Endothelial cell of umbilical vein (primary cell): ENCODE measurements at regions not wholly inside any gene's neighbourhood (a gene's known extent, or its start where the extent isn't known, plus 50 kb on each side); places are given as distances from the start of the nearest gene placed in this dataset.

Experiments used
- BruUV-seq: library from RNA; stranded (reverse); fragments of 400-500 nt; replicated peaks from 2 replicates; lab custom pipeline; 2021; lab: Mats Ljungman, UMichigan
- CTCF ChIA-PET: fragments of 300-600, 350-600 bp; sonication (Branson Sonifier 250); formaldehyde crosslinking; loops from one replicate; lab custom pipeline; 2021; ENCODE audit warnings: antibody characterized with exemption, inconsistent platforms; lab: Charles Lee
- POLR2A ChIA-PET: fragments of 300-600, 350-600 bp; sonication (Branson Sonifier 250); formaldehyde crosslinking; loops from one replicate; lab custom pipeline; 2021; ENCODE audit warnings: antibody characterized with exemption, inconsistent platforms; lab: Charles Lee
- DNase-seq: peaks from one replicate; pipeline ENCODE4 v3.0.0-alpha.2; 2011; ENCODE audit warnings: low read depth, low spot score
- FAIRE-seq: peaks from 2 replicates; lab custom pipeline; 2011; peaks lifted over from hg19 to GRCh38; lab: Jason Lieb, UNC
- H2AFZ ChIP-seq: 2 replicates; pipeline ENCODE4 v1.6.0; 2012; ENCODE audit warnings: low read depth, low read length, control low read depth, inconsistent platforms
- H3K27ac ChIP-seq: 2 replicates; pipeline ENCODE4 v1.5.1; 2011; ENCODE audit warnings: low read depth, mild to moderate bottlenecking, control low read depth, low read length, moderate library complexity; ENCODE audit not compliant: insufficient read depth
- H3K27me3 ChIP-seq, 2 experiments: 2 replicates each; pipeline versions ENCODE4 v1.6.0 to v1.6.1; 2011; ENCODE audit warnings: low read length in 2 of 2, mixed read lengths in 1 of 2; ENCODE audit not compliant: control insufficient read depth in 2 of 2, insufficient read depth in 2 of 2
- H3K36me3 ChIP-seq, 2 experiments: 2 replicates in 1 of 2; 3 replicates in 1 of 2; pipeline ENCODE4 v1.5.1; 2011; ENCODE audit warnings: low read length in 2 of 2, mild to moderate bottlenecking in 1 of 2, moderate library complexity in 1 of 2; ENCODE audit not compliant: control insufficient read depth in 2 of 2, insufficient read depth in 2 of 2; ENCODE audit errors: extremely low read depth in 1 of 2
- H3K4me1 ChIP-seq: 3 replicates; pipeline ENCODE4 v1.5.1; 2011; ENCODE audit warnings: mild to moderate bottlenecking, low read length; ENCODE audit not compliant: control insufficient read depth, insufficient read depth; ENCODE audit errors: extremely low read depth
- H3K4me2 ChIP-seq: 2 replicates; pipeline ENCODE4 v1.6.1; 2011; ENCODE audit warnings: low read length, control low read depth, mixed read lengths; ENCODE audit not compliant: insufficient read depth
- H3K4me3 ChIP-seq, 3 experiments: fragments of 200-600 bp in 1 of 3; sonication (generic), shearing (Covaris generic) in 1 of 3; replicated peaks in 1 of 3; 2 replicates each; pipeline ENCODE4 v1.5.1; 2011 to 2016; ENCODE audit warnings: control low read depth in 3 of 3, low read length in 3 of 3, mild to moderate bottlenecking in 2 of 3, inconsistent platforms in 1 of 3, low read depth in 1 of 3, moderate library complexity in 1 of 3; ENCODE audit not compliant: insufficient read depth in 1 of 3
- H3K79me2 ChIP-seq: 2 replicates; pipeline ENCODE4 v1.6.0; 2012; ENCODE audit warnings: low read length, inconsistent platforms; ENCODE audit not compliant: control insufficient read depth, insufficient read depth
- H3K9ac ChIP-seq: replicated peaks from 2 replicates; pipeline ENCODE3; 2011; ENCODE audit warnings: low read length, control low read depth; ENCODE audit not compliant: insufficient read depth; ENCODE audit errors: extremely low read depth
- H3K9me1 ChIP-seq: replicated peaks from 3 replicates; pipeline ENCODE4 v1.6.0; 2011; ENCODE audit warnings: mild to moderate bottlenecking, low read length; ENCODE audit not compliant: control insufficient read depth, insufficient read depth; ENCODE audit errors: extremely low read depth
- H3K9me3 ChIP-seq: replicated peaks from 2 replicates; pipeline ENCODE4 v1.5.1; 2012; ENCODE audit warnings: low read length, inconsistent platforms; ENCODE audit not compliant: control insufficient read depth, insufficient read depth
- H4K20me1 ChIP-seq: replicated peaks from 2 replicates; pipeline ENCODE3; 2011; ENCODE audit warnings: mild to moderate bottlenecking, low read length; ENCODE audit not compliant: control insufficient read depth, insufficient read depth; ENCODE audit errors: extremely low read depth
- CTCF ChIP-seq, 2 donors: IDR thresholded peaks; 1 replicate in 1 of 2; 2 replicates in 1 of 2; pipeline ENCODE4 v1.5.1; 2011; ENCODE audit warnings: low read length in 2 of 2, mild to moderate bottlenecking in 2 of 2, moderate library complexity in 2 of 2, control low read depth in 1 of 2, inconsistent platforms in 1 of 2, low read depth in 1 of 2; ENCODE audit not compliant: insufficient read depth in 1 of 2; ENCODE audit errors: extremely low read depth in 1 of 2
- EZH2 ChIP-seq: IDR thresholded peaks from 2 replicates; pipeline ENCODE4 v1.6.1; 2012; ENCODE audit warnings: borderline replicate concordance, low read depth, mild to moderate bottlenecking, moderate library complexity, low read length, inconsistent platforms; ENCODE audit not compliant: severe bottlenecking
- FOS ChIP-seq: IDR thresholded peaks from 2 replicates; pipeline ENCODE4 v1.6.1; 2011; ENCODE audit warnings: mild to moderate bottlenecking, low read length, moderate library complexity, borderline replicate concordance; ENCODE audit not compliant: insufficient read depth
- GATA2 ChIP-seq: IDR thresholded peaks from 2 replicates; pipeline ENCODE4 v1.7.0; 2011; ENCODE audit warnings: low read depth, mild to moderate bottlenecking, moderate library complexity, mixed read lengths, low read length; ENCODE audit not compliant: insufficient read length, insufficient read depth
- JUN ChIP-seq: IDR thresholded peaks from 2 replicates; pipeline ENCODE4 v1.6.1; 2011; ENCODE audit warnings: borderline replicate concordance, low read depth; ENCODE audit not compliant: insufficient read length, insufficient read depth
- MAX ChIP-seq: IDR thresholded peaks from 2 replicates; pipeline ENCODE4 v1.6.1; 2011; ENCODE audit not compliant: insufficient read depth, insufficient read length
- MYC ChIP-seq: IDR thresholded peaks from one replicate; pipeline ENCODE4 v1.6.1; 2011; ENCODE audit warnings: mild to moderate bottlenecking, low read depth, low read length
- POLR2A ChIP-seq: IDR thresholded peaks from 2 replicates; pipeline ENCODE4 v1.6.1; 2012; ENCODE audit warnings: low read depth, mild to moderate bottlenecking, control low read depth, low read length
- POLR2AphosphoS5 ChIP-seq: IDR thresholded peaks from 2 replicates; pipeline ENCODE4 v1.6.1; 2012; ENCODE audit warnings: low read depth, mild to moderate bottlenecking, control low read depth, low read length, moderate library complexity; ENCODE audit not compliant: insufficient read depth
- dilution Hi-C: fragments of 300-500 bp; cut with MboI; formaldehyde crosslinking; loops from one replicate; pipeline ENCODE4 v1.15.0; 2019; ENCODE audit warnings: low sequenced_read_pairs; ENCODE audit not compliant: extremely low pct_ligation_motif_present
- intact Hi-C: fragments of 100-400 bp; cut with micrococcal nuclease; formaldehyde crosslinking; loops from one replicate; pipeline ENCODE4 v1.10.0; 2022

GRCh38 chr4:38237139-38237538 is 276.9 kb downstream of the PTTG2 start:
- dilution Hi-C loops (no loop called here), intact Hi-C loops (loop anchor here (5.0 kb wide), 1 partner anchor 45 kb away; no protein-coding TSS in a partner anchor)
- BruUV-seq: no TSS peak
- no peaks in the 10 kb centered on the region for H3K27me3 ChIP-seq
- ChIA-PET CTCF (interaction anchor here (2.7 kb wide), 1 partner anchor 82 kb away, joined by 8 read pairs; no protein-coding TSS in a partner anchor), POLR2A (no interaction called here)
- no peaks in the 10 kb centered on the region for H4K20me1 ChIP-seq
- no peaks in the 10 kb centered on the region for H3K9me1 ChIP-seq
- FAIRE-seq: peak; percentile 98
- peak overlapping the region; percentile 75 for H3K4me2 ChIP-seq
- H3K79me2 ChIP-seq: no peaks in the 10 kb centered on the region
- H3K36me3 ChIP-seq: no peaks in the 10 kb centered on the region
- no peak overlapping the region for H3K4me3 ChIP-seq
- H3K9me3 ChIP-seq: no peaks in the 10 kb centered on the region
- H3K9ac ChIP-seq: no peak overlapping the region
- peaks cover 12% of the 10 kb centered on the region for H3K4me1 ChIP-seq
- H3K27ac ChIP-seq: peak overlapping the region; percentile 61
- peak overlapping the region; percentile 74 for H2AFZ ChIP-seq
- TF ChIP-seq FOS: peak; percentile 91
- TF ChIP-seq POLR2A: no peak
- peak; percentile 33 for TF ChIP-seq MAX
- TF ChIP-seq POLR2AphosphoS5: peak; percentile 51
- no peak for TF ChIP-seq EZH2
- no peak for TF ChIP-seq MYC
- TF ChIP-seq JUN: peak; percentile 65
- TF ChIP-seq CTCF (IDR thresholded peaks at IDR 0.05; ENCODE audit: extremely low read depth in 1 of 2, insufficient read depth in 1 of 2, low read depth in 1 of 2, low read length in 2 of 2): peak in 1 of 2 donors; percentile 16
- TF ChIP-seq GATA2: peak; percentile 13
- peak; percentile 89 for DNase-seq
